Upper lobe of right lung (tissue), 1 donor: ENCODE measurements at regions not wholly inside any gene's neighbourhood (a gene's known extent, or its start where the extent isn't known, plus 50 kb on each side); places are given as distances from the start of the nearest gene placed in this dataset.
A peak's percentile ranks its signal among the peaks of the same experiment; 100 is the strongest.

Experiments
- ATAC-seq: fragments of 200-7000 bp; cut with Tn5 transposase; one replicate; pipeline ENCODE4 v1.9.1; 2020; ENCODE audit warnings: mild to moderate bottlenecking, moderate library complexity
- DNase-seq: peaks from one replicate; pipeline ENCODE4 v3.0.0-alpha.2; 2020
- H3K27ac ChIP-seq: fragments of 200-600 bp; one replicate; pipeline ENCODE4 v1.8.0; 2022
- H3K27me3 ChIP-seq: fragments of 200-600 bp; one replicate; pipeline ENCODE4 v1.8.0; 2022; ENCODE audit warnings: mild to moderate bottlenecking
- H3K36me3 ChIP-seq: fragments of 200-600 bp; one replicate; pipeline ENCODE4 v1.8.0; 2022
- H3K4me1 ChIP-seq: fragments of 200-600 bp; one replicate; pipeline ENCODE4 v1.8.0; 2022
- H3K4me3 ChIP-seq: fragments of 200-600 bp; one replicate; pipeline ENCODE4 v1.8.0; 2022; ENCODE audit warnings: mild to moderate bottlenecking
- H3K9me3 ChIP-seq: fragments of 200-600 bp; one replicate; pipeline ENCODE4 v1.8.0; 2022
- CTCF ChIP-seq: fragments of 200-600 bp; IDR thresholded peaks from one replicate; pipeline ENCODE4 v1.8.0; 2022; ENCODE audit warnings: antibody characterized with exemption
- intact Hi-C: fragments of 100-400 bp; cut with DNase I; formaldehyde crosslinking; loops from one replicate; pipeline ENCODE4 v1.11.0; 2022
- donor health status: DM: no; HTN: yes; CAD: no; lungs with severe emphysema.

DNA sequence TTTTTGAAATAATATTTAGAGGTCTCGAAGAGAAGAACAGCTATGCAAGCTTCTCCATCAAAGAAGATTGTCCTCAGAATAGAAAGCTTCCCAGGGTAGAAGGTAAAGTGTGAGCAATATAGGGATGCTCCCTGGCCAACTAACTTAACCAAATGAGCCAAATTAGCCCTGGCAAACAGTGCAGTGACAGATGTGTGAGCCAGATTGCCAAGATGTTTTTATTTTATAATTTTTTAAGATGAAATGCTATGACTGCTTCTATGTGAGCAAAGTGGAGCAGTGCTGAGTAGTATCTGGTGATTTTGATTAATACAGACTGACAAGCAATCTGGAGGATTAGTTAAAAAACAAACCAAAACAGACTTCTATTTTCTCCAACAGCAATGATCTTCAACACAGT lies 202.1 kb downstream of the NOVA1 start:
- no peak overlapping the region for H3K4me3 ChIP-seq
- H3K9me3 ChIP-seq: no peaks in the 10 kb centered on the region
- no peak overlapping the region for H3K27ac ChIP-seq
- H3K36me3 ChIP-seq: no peaks in the 10 kb centered on the region
- ATAC-seq (no peak), DNase-seq (no peak)
- intact Hi-C loops: no loop called here
- no peaks in the 10 kb centered on the region for H3K27me3 ChIP-seq
- TF ChIP-seq CTCF: no peak
- H3K4me1 ChIP-seq: no peaks in the 10 kb centered on the region

DNA sequence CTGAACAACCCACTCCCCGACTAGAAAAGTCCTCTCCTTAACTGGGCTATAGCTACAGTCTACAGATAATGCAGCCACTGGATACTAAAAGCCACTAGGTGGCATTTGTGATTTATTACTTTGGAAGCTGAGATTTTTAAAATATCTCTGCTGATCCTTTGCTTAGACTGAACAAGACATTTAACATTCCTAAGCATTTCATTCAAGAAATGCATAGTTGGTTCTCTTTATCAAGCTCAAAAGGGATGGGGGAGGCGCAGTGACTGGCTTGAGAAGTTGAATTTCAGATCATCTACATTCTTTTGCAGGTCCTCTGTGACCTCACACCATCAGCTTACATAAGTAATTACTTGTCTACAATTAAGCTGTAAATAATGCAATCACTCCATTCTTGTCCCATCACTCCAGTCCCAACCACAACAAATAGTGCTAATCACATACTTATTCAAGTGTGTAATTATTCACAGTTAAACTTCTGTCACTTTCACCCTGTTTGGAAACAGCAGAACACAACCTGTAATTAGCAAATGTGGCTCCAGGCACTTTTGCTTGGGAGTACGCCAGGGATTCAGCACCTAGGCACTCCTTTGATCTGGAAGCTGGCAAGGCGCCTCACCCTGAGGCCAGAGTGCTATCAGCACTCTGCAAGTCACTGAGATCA lies 203.6 kb downstream of the NOVA1 start:
- Histone ChIP-seq H3K4me1 (no peaks in the 10 kb centered on the region), H3K4me3 (no peak overlapping the region), H3K27me3 (no peaks in the 10 kb centered on the region), H3K27ac (no peak overlapping the region), H3K9me3 (no peaks in the 10 kb centered on the region), H3K36me3 (no peaks in the 10 kb centered on the region)
- DNase-seq (no peak), ATAC-seq (peak; percentile 29)
- intact Hi-C loops: no loop called here
- TF ChIP-seq CTCF: peak; percentile 25

DNA sequence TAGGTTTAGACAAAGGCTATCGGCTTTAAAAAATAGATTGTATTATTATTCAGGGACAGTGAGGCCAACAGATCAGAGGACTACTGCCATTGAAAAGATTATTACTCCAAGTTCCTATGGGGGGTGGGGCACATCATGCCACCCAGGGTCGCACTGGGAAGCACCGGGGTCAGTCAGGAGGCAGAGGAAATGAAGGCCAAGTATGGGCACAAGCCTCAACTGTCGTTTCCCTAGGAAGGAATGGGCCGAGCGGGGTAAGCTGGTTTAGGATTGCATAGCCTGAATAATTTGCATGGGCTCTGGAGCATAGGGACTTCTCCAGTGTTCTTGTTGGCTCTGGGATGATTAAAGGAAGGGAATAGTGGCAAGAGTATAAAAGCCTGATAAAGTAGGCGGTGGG lies 205.3 kb downstream of the NOVA1 start:
- TF ChIP-seq CTCF: no peak
- intact Hi-C loops: no loop called here
- Histone ChIP-seq H3K27ac (no peak overlapping the region), H3K36me3 (no peaks in the 10 kb centered on the region), H3K27me3 (no peaks in the 10 kb centered on the region), H3K9me3 (no peaks in the 10 kb centered on the region), H3K4me3 (no peak overlapping the region), H3K4me1 (no peaks in the 10 kb centered on the region)
- DNase-seq: no peak
- ATAC-seq: no peak

DNA sequence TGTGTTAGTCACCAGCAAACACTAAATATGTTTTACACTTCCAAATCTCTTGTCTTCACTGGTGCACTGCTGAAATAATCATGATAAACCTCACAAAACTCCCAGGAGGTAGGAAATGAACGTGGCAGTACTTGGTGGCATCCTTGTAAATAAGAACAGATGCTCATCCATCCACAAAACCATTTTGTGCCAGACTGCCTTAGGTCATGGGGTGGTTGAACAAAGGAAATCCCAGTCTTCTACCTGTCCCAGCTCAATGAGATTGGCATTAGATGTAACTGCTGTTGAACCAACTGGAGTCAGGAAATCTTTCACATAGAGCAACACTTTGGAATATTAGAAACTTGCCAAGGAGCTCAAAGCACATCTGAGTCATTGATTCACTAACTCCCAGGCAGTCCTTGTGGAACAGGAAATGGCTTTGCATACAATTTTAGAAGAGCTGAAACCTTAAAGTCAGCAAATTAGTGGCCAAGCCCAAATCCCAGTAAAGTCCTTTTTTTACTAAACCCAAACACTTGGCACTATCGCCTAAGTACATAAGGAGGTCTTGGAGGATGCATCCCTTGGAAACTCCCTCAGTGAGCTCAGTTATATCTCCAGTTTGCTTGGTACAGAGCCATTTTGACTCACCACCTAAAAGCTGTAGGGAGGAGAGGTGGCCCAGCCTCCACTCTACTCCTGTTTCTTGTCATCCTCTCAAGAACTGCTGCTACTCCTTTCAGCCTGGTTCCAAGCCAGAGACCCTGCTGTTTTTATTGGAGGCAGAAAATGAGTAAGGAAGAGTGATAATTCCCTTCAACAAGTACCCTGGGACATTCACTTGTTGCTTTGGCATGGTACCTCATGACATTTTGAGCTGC lies 208.0 kb downstream of the NOVA1 start:
- no peak overlapping the region for H3K4me3 ChIP-seq
- no peak for TF ChIP-seq CTCF
- no peak for ATAC-seq
- H3K27me3 ChIP-seq: no peaks in the 10 kb centered on the region
- H3K9me3 ChIP-seq: no peaks in the 10 kb centered on the region
- H3K4me1 ChIP-seq: no peaks in the 10 kb centered on the region
- no peak for DNase-seq
- no peak overlapping the region for H3K27ac ChIP-seq
- H3K36me3 ChIP-seq: no peaks in the 10 kb centered on the region
- intact Hi-C loops: no loop called here

DNA sequence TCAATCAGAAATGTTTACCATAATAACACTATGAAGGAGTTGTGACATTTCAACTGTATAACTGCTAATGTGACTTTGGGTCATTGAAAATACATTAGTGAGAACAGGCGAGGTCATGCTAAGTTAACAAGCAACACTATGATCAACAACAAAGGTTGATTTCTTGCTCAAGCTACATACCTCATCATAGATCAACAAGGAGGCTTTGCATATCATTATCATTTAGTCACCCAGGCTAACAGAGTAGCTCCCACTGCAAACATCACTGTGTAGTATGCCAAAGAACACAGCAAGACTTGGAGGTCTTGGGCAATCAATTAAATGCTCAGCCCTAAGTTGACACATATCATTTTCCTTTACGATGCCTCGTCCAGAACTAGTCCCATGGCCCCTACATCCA lies 212.5 kb downstream of the NOVA1 start:
- Histone ChIP-seq H3K36me3 (no peaks in the 10 kb centered on the region), H3K4me3 (no peak overlapping the region), H3K27ac (no peak overlapping the region), H3K9me3 (no peaks in the 10 kb centered on the region), H3K27me3 (no peaks in the 10 kb centered on the region), H3K4me1 (no peaks in the 10 kb centered on the region)
- TF ChIP-seq CTCF: no peak
- ATAC-seq (no peak), DNase-seq (no peak)
- intact Hi-C loops: no loop called here
